GM13977 (cell line): ENCODE measurements at regions not wholly inside any gene's neighbourhood (a gene's known extent, or its start where the extent isn't known, plus 50 kb on each side); places are given as distances from the start of the nearest gene placed in this dataset.
A peak's percentile ranks its signal among the peaks of the same experiment; 100 is the strongest.

ENCODE experiments used
- DNase-seq: peaks from one replicate; pipeline ENCODE4 v3.0.0; 2012; ENCODE audit warnings: low spot score
- CTCF ChIP-seq: IDR thresholded peaks from 2 replicates; pipeline ENCODE4 v1.5.1; 2012; ENCODE audit warnings: mild to moderate bottlenecking, control low read depth; ENCODE audit not compliant: insufficient read depth; ENCODE audit errors: extremely low read depth, missing control alignments
- in situ Hi-C: fragments of 300-500 bp; cut with MboI; formaldehyde crosslinking; loops from one replicate; pipeline ENCODE4 v1.12.0; 2022; ENCODE audit warnings: low sequenced_read_pairs, low pct_unique_long_range_greater_than_20kb, mixed read lengths, inconsistent platforms; ENCODE audit not compliant: unreplicated experiment

- no peak for DNase-seq
- no peak for TF ChIP-seq CTCF
- in situ Hi-C loops = no loop called here
These were observed 201.5 kb downstream of the IRS2 start for GRCh38 chr13:109584844-109585361.

- no peak for TF ChIP-seq CTCF
- in situ Hi-C loops = no loop called here
- DNase-seq = no peak
These were observed 209.1 kb downstream of the IRS2 start for GRCh38 chr13:109577191-109577700.

GRCh38 chr13:109576331-109576813 lies 210.0 kb downstream of the IRS2 start:
- TF ChIP-seq CTCF = no peak
- in situ Hi-C loops = no loop called here
- DNase-seq = no peak

GRCh38 chr13:109575821-109576220 lies 210.6 kb downstream of the IRS2 start:
- DNase-seq = no peak
- in situ Hi-C loops = no loop called here
- no peak for TF ChIP-seq CTCF

- DNase-seq = no peak
- no peak for TF ChIP-seq CTCF
- in situ Hi-C loops = no loop called here
These were observed 214.0 kb downstream of the IRS2 start for GRCh38 chr13:109572389-109572788.

GRCh38 chr13:109569958-109570711 lies 216.2 kb downstream of the IRS2 start:
- peak; percentile 9 for DNase-seq
- in situ Hi-C loops = no loop called here
- no peak for TF ChIP-seq CTCF
